ENCODE measurements at regions not wholly inside any gene's neighbourhood (a gene's known extent, or its start where the extent isn't known, plus 50 kb on each side); places are given as distances from the start of the nearest gene placed in this dataset.

DNA sequence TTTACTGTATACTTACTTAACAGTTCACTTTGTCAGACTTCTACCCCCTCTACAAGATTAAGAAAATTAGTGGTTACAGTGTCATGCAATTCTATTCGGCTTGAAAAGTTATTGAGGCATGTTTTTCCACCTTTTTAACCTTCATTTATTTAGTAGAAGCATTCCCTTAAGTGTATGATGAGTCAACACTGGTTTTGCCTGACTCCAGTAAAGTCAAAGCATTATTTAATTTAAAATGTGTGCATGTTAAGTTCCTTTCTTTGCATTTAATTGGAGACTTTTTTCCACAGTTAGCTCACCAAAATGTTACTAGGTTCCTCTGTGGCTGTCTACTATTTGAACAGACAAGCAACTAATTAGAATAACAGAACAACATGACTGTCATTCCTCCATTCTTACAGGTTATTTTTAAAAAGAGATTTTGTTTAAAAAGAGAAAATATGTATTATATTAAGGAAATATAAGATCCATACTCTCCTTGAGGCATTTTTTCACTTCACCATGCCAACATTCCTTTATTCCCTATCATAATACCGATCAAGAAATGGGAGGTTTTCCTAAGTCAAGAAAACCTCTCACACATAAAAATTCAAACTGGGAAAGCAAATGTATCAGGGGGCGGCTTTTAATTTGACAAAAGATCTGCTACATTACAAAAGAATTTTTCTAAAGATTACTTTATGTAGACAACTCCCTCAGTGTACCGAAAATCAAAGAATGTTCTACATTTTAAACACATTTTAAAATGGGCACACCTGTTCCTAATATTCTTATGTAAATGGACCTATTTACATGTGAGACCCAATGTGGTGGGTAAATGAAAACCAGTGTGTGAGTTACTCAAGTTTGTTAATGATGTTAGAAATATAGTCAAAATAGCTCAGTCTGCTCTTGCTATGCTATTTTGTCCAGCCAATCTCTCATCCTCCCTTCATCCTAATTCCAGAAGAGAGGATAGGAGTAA, 361.2 kb downstream of the UTRN start:
- no peak for DNase-seq
- in situ Hi-C loops (cut with HindIII; ENCODE audit: low pct_ligation_motif_present, low pct_unique_long_range_greater_than_20kb, low sequenced_read_pairs), result no loop called here

DNA sequence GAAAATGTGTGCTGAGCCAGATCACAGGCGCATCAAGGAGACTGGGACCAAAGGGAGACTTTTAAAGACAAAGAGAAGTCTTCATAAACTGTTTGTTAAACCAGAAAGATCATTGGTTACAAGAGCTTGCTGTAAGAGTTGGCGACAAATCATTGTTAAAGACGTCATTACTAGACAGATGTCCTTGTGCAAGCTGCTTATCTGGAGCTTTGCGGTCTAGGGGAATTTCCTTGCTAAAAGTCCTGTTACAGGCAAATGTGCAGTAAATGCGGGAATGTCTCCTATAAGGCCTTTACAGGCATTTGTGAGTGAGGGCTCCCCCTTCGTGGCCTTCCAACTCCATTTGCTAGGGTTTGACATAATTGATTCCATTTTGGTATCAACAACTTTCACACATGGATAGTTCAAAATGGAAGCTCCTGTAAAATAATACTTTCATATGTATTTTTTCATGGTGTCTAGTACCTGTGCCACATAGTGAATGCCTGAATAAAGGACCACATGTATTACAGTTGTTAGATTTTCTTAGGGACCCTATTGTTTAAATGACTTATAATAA, 362.4 kb downstream of the UTRN start:
- in situ Hi-C loops (cut with HindIII; ENCODE audit: low pct_ligation_motif_present, low pct_unique_long_range_greater_than_20kb, low sequenced_read_pairs), result no loop called here

GRCh38 chr6:144647971-144648651, 363.0 kb downstream of the UTRN start:
- in situ Hi-C loops (cut with HindIII; ENCODE audit: low pct_ligation_motif_present, low pct_unique_long_range_greater_than_20kb, low sequenced_read_pairs), result no loop called here

More for the DNA sequence above, 362.4 kb downstream of the UTRN start:
- no peak for DNase-seq

DNA sequence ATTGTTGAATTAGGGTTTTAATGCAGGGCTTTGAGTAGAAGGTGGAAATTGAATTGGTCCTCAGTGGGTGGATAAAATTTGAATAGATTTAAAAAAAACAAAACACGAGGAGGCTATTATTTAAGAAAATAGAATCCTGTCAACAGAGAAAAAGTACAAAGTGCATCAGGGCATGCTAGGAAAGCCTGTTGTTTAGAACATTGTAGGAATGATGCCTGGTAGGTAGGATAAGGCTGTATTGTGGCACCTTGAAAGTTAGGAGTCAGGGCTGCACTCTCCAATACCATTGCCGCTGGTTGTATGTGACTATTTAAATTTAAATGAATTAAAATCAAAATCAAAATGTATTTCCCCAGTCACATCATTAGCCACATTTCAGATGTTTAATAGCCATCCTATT, 363.9 kb downstream of the UTRN start:
- in situ Hi-C loops (cut with HindIII; ENCODE audit: low pct_ligation_motif_present, low pct_unique_long_range_greater_than_20kb, low sequenced_read_pairs), result no loop called here
- DNase-seq, result no peak

More at GRCh38 chr6:144647971-144648651, 363.0 kb downstream of the UTRN start:
- no peak for DNase-seq

DNA sequence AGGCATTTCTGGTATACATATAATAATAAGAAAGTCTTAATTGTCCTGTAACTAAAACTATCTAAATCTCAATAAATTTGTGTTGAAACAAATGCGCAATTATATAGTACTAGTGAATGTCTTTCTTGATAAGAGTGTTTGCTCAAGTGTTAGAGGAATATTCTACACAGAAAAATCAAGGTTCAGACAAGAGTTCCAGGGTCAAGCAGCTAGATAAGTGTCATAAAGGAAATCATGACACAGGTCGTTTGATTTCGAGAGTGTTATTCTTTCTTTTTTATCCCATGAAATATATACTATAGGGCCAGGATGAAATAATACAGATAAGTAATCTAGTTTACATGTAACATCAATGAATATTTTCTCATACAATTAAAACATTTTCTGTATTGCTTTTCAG, 366.1 kb downstream of the UTRN start:
- no peak for DNase-seq
- in situ Hi-C loops (cut with HindIII; ENCODE audit: low pct_ligation_motif_present, low pct_unique_long_range_greater_than_20kb, low sequenced_read_pairs), result no loop called here

- no peak for DNase-seq
- in situ Hi-C loops (cut with HindIII; ENCODE audit: low pct_ligation_motif_present, low pct_unique_long_range_greater_than_20kb, low sequenced_read_pairs), result no loop called here
Measured at GRCh38 chr6:144652292-144652891, 367.3 kb downstream of the UTRN start.

GRCh38 chr6:144653885-144654505, 368.9 kb downstream of the UTRN start:
- in situ Hi-C loops (cut with HindIII; ENCODE audit: low pct_ligation_motif_present, low pct_unique_long_range_greater_than_20kb, low sequenced_read_pairs), result no loop called here
- no peak for DNase-seq

DNA sequence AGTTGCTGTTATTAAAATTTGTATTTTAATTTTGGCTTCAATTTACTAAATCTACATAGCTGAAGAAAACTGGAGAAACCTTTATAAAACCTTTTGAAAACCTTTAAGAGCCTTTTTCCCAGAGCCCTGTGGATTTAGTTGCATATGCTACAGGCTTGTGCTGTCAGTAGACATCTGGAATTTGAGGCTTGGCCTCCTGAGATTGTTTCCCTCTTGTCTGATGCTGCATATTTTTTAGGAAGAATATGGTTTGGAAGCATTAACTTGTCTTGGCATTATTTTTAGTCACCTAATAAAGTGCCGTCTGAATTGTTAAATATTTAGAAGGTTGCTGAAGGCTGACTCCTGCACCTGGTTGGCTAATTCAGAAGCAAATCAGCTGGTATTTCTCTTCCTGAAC, 369.4 kb downstream of the UTRN start:
- in situ Hi-C loops (cut with HindIII; ENCODE audit: low pct_ligation_motif_present, low pct_unique_long_range_greater_than_20kb, low sequenced_read_pairs), result no loop called here

DNA sequence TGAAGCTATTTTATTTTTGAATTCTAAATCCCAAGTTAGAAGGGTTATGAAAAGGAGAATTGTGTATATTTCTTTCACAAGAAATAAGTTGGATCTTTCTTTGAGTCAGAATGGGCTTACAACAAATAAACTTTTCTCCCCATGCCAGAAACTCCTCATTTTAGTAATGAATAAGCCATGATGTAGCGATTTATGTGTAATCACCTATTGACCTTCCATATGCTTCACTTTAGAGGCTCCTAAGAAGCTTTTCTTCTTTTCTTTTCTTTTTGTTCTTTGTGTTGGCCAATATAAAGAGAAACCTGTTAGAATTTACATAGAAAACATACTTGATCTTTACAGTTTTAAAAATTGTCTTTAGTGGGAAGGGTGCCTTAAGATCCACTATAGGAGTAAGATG, 370.2 kb downstream of the UTRN start:
- in situ Hi-C loops (cut with HindIII; ENCODE audit: low pct_ligation_motif_present, low pct_unique_long_range_greater_than_20kb, low sequenced_read_pairs), result no loop called here
- DNase-seq, result no peak

More for the DNA sequence above, 369.4 kb downstream of the UTRN start:
- DNase-seq, result no peak

DNA sequence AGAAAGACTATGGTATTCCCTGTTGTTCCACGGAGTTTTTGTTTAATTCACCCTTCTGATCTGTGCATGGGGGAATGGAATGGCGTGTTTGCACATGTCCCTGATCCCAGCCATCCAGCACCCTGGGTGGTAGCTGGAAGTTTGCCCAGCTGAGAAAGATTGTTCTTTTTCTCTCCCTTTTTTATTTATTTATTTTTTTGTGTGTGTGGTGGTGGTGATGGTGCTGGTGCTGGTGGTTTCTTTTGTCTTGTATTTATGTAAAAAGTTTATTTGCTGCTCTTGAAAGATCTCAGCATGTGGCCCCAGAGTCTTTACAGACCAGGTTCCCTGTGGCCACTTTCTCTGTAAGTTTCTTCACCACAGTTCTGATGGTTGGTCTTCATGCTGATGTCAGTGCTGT, 372.6 kb downstream of the UTRN start:
- no peak for DNase-seq
- in situ Hi-C loops (cut with HindIII; ENCODE audit: low pct_ligation_motif_present, low pct_unique_long_range_greater_than_20kb, low sequenced_read_pairs), result no loop called here

DNA sequence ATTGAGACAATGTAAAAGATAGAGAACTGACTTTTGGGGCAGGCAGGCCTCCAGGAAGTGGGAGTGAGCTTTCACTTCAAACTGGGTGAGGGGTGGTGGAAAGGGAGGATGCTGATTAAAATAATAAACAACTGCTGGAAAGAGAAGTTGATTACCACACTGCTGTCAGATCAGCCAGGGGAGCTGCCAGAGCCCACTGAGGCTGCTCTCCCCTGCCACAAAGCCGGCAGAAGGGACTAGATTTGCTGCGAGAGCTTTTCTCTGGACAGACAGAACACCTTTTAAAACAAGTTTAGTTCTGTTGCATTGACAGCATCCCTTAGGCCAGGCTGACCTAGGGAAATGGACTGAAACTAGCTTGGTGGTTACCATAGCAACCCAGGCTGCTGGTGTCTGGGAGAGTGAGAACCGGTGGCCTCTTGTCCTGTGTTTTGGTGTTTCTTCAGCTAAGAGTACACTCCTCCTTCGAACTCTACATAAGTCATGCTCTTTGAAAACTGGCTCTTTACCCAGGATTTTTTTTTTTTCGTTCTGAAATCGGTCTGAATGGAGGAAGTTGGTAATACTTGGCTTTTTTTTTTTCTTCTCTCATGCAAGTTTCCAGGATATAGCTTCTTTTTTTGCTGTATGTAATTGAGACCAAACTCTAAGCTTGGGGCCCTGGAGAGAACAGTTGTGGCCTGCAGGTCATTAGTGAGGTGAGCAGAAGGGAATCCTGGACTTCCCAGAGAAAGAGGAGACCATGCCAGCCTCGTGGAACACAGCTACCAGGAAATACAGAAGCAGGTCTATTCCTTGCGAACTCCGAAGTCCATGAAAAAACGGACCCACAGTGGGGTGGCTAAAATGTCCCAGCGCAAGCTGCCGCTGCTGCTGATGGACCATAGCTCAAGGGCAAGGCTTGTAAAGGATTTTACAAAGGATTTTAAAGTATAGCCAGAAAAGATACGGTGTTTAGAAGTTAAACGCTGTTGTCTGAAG, 374.4 kb downstream of the UTRN start:
- in situ Hi-C loops (cut with HindIII; ENCODE audit: low pct_ligation_motif_present, low pct_unique_long_range_greater_than_20kb, low sequenced_read_pairs), result no loop called here
- DNase-seq, result no peak

DNA sequence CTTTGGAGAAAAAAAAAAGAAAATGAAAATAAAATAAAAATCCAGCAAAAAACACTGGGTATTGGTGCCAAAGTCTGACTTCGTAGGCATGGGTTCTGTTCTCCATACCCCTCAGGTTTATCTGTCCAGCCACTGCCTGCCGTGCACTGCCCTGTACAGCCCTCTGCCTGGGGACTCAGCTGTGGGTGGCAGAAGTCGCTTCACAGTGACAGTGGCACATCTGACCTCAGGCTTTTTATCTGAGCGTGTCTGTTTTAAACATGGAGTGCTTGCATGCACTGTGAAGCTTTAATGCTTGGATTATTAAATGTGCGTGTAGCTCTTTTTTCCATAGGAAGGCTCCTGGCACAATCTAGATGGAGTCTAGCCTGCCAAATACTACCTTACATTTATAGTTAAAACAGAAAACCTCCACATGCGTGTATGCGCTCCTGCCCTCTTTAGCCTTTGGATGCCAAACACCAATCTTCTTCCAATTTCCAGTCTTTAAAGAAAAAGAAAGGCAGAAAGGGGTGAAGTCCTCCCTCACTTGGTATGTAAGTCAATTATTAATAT, 375.5 kb downstream of the UTRN start:
- DNase-seq, result no peak

DNA sequence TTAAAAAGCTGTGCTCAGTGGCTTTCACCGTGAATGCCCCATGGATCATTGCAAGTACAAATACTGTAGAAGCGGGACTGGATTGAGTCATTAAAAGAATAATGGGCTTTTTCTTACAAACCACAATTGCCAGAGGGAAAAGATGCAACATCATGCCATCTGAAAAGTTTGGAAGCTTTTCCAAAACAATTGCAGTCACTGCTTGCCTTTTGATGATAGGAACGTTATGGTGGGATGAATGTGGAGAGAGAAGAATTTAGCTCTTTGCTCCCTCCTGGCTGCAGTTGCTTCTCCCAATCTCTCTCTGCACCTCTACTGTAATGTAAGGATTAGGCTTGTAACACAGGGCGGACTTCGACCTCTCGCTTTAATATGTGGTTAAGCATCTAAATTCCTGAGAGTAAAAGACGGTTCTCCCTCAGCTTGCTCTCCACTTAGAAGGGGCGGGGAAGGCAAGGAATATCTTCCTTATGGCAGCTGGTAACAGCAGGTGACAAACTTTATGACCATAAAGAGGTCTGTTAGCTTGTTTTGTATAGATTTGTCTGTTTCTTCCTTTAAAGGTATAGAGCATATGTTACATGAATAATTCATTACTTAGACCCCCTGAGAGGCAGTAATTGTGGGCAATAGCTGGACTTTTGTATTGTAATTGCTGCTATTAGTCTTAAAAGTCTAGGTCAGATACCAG, 376.1 kb downstream of the UTRN start:
- in situ Hi-C loops (cut with HindIII; ENCODE audit: low pct_ligation_motif_present, low pct_unique_long_range_greater_than_20kb, low sequenced_read_pairs), result no loop called here
- DNase-seq, result peak; percentile 76

More for the DNA sequence above, 375.5 kb downstream of the UTRN start:
- in situ Hi-C loops (cut with HindIII; ENCODE audit: low pct_ligation_motif_present, low pct_unique_long_range_greater_than_20kb, low sequenced_read_pairs), result no loop called here

DNA sequence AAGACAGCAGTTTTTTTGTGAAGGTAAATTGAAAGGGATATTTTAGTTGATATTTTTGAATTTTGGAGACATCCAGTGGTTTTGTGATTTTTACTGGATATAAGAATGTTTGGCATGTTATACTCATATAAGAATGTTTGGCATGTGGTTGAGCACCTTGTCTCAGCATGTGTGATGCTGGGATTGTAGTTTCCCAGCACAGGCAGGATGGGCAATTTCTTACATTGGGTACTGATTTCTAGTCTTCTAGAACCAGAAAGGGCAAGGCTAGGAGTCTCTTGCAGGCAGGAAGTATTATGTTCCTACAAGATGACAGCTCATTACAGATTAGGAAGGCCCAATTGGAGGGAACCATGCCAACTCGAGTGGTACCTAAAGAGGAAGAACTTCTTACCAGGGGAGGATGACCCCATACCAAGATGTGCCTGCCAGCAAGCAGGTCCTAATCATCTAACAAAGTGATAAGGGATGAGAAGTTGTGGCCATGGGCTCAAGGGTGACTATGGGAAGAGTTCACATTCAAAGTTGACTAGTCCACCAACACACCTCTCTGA, 377.8 kb downstream of the UTRN start:
- DNase-seq, result no peak
- in situ Hi-C loops (cut with HindIII; ENCODE audit: low pct_ligation_motif_present, low pct_unique_long_range_greater_than_20kb, low sequenced_read_pairs), result no loop called here

GRCh38 chr6:144664281-144664680, 379.1 kb downstream of the UTRN start:
- in situ Hi-C loops (cut with HindIII; ENCODE audit: low pct_ligation_motif_present, low pct_unique_long_range_greater_than_20kb, low sequenced_read_pairs), result no loop called here
- DNase-seq, result no peak

DNA sequence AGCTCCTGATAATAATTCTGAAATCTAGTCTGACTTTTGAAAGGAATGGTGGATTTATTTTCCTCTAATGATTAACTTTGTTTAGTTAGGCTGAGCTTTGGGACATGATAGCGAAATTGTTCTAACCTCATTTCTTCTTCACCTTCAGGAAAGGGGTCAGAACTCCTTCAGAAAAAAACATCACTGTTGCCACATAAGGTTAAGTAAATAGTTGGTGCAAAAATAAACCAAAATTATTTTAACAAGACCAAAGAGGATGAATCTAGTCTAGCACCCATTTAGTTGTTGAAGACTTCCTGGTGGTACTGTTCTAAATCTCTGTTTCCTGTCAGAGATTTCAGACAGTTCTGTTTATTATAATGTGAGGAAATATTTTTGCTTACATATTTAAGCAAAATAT, 379.8 kb downstream of the UTRN start:
- in situ Hi-C loops (cut with HindIII; ENCODE audit: low pct_ligation_motif_present, low pct_unique_long_range_greater_than_20kb, low sequenced_read_pairs), result no loop called here

More for the DNA sequence above, 379.8 kb downstream of the UTRN start:
- no peak for DNase-seq

All from ACHN (cell line).